HUES64 (cell line): ENCODE measurements at regions not wholly inside any gene's neighbourhood (a gene's known extent, or its start where the extent isn't known, plus 50 kb on each side); places are given as distances from the start of the nearest gene placed in this dataset.
A peak's percentile ranks its signal among the peaks of the same experiment; 100 is the strongest.
"Not testable (repeated sequence)": the region's sequence is repeated elsewhere in the genome, so short reads cannot be mapped to it uniquely, and the experiment has no call there.

ENCODE experiments used
- H3K27ac ChIP-seq: 2 replicates; pipeline ENCODE4 v1.7.0; 2013; ENCODE audit warnings: low read depth, low read length, inconsistent platforms
- H3K27me3 ChIP-seq: 2 replicates; pipeline ENCODE4 v1.6.1; 2013; ENCODE audit warnings: mild to moderate bottlenecking, low read length; ENCODE audit not compliant: insufficient read depth
- H3K36me3 ChIP-seq: 2 replicates; pipeline ENCODE4 v1.6.1; 2013; ENCODE audit warnings: mild to moderate bottlenecking, low read length; ENCODE audit not compliant: insufficient read depth
- H3K4me1 ChIP-seq: 2 replicates; pipeline ENCODE4 v1.6.1; 2013; ENCODE audit warnings: mild to moderate bottlenecking, low read length, moderate library complexity; ENCODE audit not compliant: insufficient read depth
- H3K4me3 ChIP-seq: 2 replicates; pipeline ENCODE4 v1.5.1; 2013; ENCODE audit warnings: mild to moderate bottlenecking, low read length, moderate library complexity
- H3K9ac ChIP-seq: 2 replicates; pipeline ENCODE4 v1.6.1; 2013; ENCODE audit warnings: mild to moderate bottlenecking, low read depth, low read length
- H3K9me3 ChIP-seq: 2 replicates; pipeline ENCODE4 v1.6.1; 2013; ENCODE audit warnings: low read depth, low read length; ENCODE audit not compliant: insufficient read depth
- WGBS: fragments of 150-250, 120-280 bp; methylation state at CpG from one replicate; pipeline ENCODE4 v1.1.7; 2013; ENCODE audit warnings: missing lambda C conversion rate; 5-methylcytosine and 5-hydroxymethylcytosine counted together

- WGBS, result 100% methylated on average over 1 of the region's 3 CpGs
- Histone ChIP-seq H3K27me3 (no peaks in the 10 kb centered on the region), H3K4me1 (no peaks in the 10 kb centered on the region), H3K9me3 (peaks cover 12% of the 10 kb centered on the region; the same call in 1 of the 2 replicates), H3K36me3 (no peaks in the 10 kb centered on the region), H3K9ac (no peak overlapping the region), H3K27ac (no peak overlapping the region), H3K4me3 (no peak overlapping the region)
Observed at GRCh38 chr7:86372262-86372661, 271.4 kb upstream of the GRM3 start.

- Histone ChIP-seq H3K36me3 (no peaks in the 10 kb centered on the region), H3K9ac (no peak overlapping the region), H3K27ac (no peak overlapping the region), H3K27me3 (no peaks in the 10 kb centered on the region), H3K4me3 (no peak overlapping the region), H3K9me3 (no peaks in the 10 kb centered on the region), H3K4me1 (peaks cover 6% of the 10 kb centered on the region; the same call in 1 of the 2 replicates)
Observed at GRCh38 chr7:86366946-86367345, 276.8 kb upstream of the GRM3 start.

GRCh38 chr7:86340407-86340806 lies 303.3 kb upstream of the GRM3 start:
- not testable (repeated sequence) for H3K27me3 ChIP-seq, H3K36me3 ChIP-seq, H3K27ac ChIP-seq, H3K9ac ChIP-seq, H3K9me3 ChIP-seq, H3K4me3 ChIP-seq
- WGBS, result 68% methylated on average over 9 of the region's 14 CpGs
- peaks cover 20% of the 10 kb centered on the region for H3K4me1 ChIP-seq

- Histone ChIP-seq H3K4me1 (peaks cover 20% of the 10 kb centered on the region), H3K27ac (peak overlapping the region; percentile 51), H3K9ac (no peak overlapping the region), H3K36me3 (no peaks in the 10 kb centered on the region), H3K9me3 (no peaks in the 10 kb centered on the region), H3K4me3 (no peak overlapping the region), H3K27me3 (no peaks in the 10 kb centered on the region)
- 80% methylated on average over 3 of the region's 3 CpGs for WGBS
Observed at GRCh38 chr7:86339051-86339450, 304.7 kb upstream of the GRM3 start.

GRCh38 chr7:86328801-86329433 lies 314.8 kb upstream of the GRM3 start:
- Histone ChIP-seq H3K9ac (no peak overlapping the region), H3K4me3 (no peak overlapping the region; the same call in 1 of the 2 replicates), H3K27me3 (no peaks in the 10 kb centered on the region), H3K36me3 (no peaks in the 10 kb centered on the region), H3K27ac (peak overlapping the region; percentile 86), H3K9me3 (no peaks in the 10 kb centered on the region), H3K4me1 (peaks cover 26% of the 10 kb centered on the region)
- no CpG with 5 or more reads among the region's 1 CpG for WGBS

GRCh38 chr7:86326847-86327246 lies 316.9 kb upstream of the GRM3 start:
- no peaks in the 10 kb centered on the region for H3K9me3 ChIP-seq
- no peaks in the 10 kb centered on the region for H3K36me3 ChIP-seq
- H3K4me3 ChIP-seq, result no peak overlapping the region
- no peak overlapping the region for H3K27ac ChIP-seq
- no peaks in the 10 kb centered on the region for H3K27me3 ChIP-seq
- H3K9ac ChIP-seq, result no peak overlapping the region
- H3K4me1 ChIP-seq, result peaks cover 26% of the 10 kb centered on the region

GRCh38 chr7:86320889-86321288 lies 322.8 kb upstream of the GRM3 start:
- Histone ChIP-seq H3K9me3 (no peaks in the 10 kb centered on the region), H3K4me3 (no peak overlapping the region), H3K9ac (no peak overlapping the region), H3K36me3 (no peaks in the 10 kb centered on the region), H3K4me1 (peaks cover 8% of the 10 kb centered on the region; the same call in 1 of the 2 replicates), H3K27ac (no peak overlapping the region), H3K27me3 (no peaks in the 10 kb centered on the region)
- 95% methylated on average over 1 of the region's 1 CpG for WGBS

GRCh38 chr7:86320341-86320740 lies 323.4 kb upstream of the GRM3 start:
- Histone ChIP-seq H3K9me3 (no peaks in the 10 kb centered on the region), H3K4me3 (no peak overlapping the region)

GRCh38 chr7:86313842-86314241 lies 329.9 kb upstream of the GRM3 start:
- H3K27me3 ChIP-seq, result no peaks in the 10 kb centered on the region
- H3K27ac ChIP-seq, result peak overlapping the region; percentile 63
- no peak overlapping the region for H3K4me3 ChIP-seq
- 80% methylated on average over 2 of the region's 2 CpGs for WGBS
- no peaks in the 10 kb centered on the region for H3K9me3 ChIP-seq
- H3K9ac ChIP-seq, result no peak overlapping the region
- H3K4me1 ChIP-seq, result peaks cover 34% of the 10 kb centered on the region
- H3K36me3 ChIP-seq, result no peaks in the 10 kb centered on the region

More at GRCh38 chr7:86320341-86320740, 323.4 kb upstream of the GRM3 start:
- peaks cover 9% of the 10 kb centered on the region; the same call in 1 of the 2 replicates for H3K4me1 ChIP-seq
- H3K36me3 ChIP-seq, result no peaks in the 10 kb centered on the region
- no peaks in the 10 kb centered on the region for H3K27me3 ChIP-seq
- no peak overlapping the region for H3K27ac ChIP-seq
- H3K9ac ChIP-seq, result no peak overlapping the region

GRCh38 chr7:86301301-86301700 lies 342.4 kb upstream of the GRM3 start:
- WGBS, result 66% methylated on average over 3 of the region's 3 CpGs
- Histone ChIP-seq H3K27ac (no peak overlapping the region), H3K4me1 (peaks cover 32% of the 10 kb centered on the region), H3K9me3 (no peaks in the 10 kb centered on the region), H3K9ac (no peak overlapping the region), H3K36me3 (no peaks in the 10 kb centered on the region), H3K4me3 (no peak overlapping the region), H3K27me3 (no peaks in the 10 kb centered on the region)

GRCh38 chr7:86295526-86295925 lies 348.2 kb upstream of the GRM3 start:
- H3K9ac ChIP-seq, result no peak overlapping the region
- no peaks in the 10 kb centered on the region for H3K4me1 ChIP-seq
- no peaks in the 10 kb centered on the region for H3K36me3 ChIP-seq
- H3K27me3 ChIP-seq, result no peaks in the 10 kb centered on the region
- no peak overlapping the region for H3K27ac ChIP-seq
- 95% methylated on average over 2 of the region's 2 CpGs for WGBS
- H3K9me3 ChIP-seq, result no peaks in the 10 kb centered on the region
- no peak overlapping the region for H3K4me3 ChIP-seq
